Vagina (tissue), 2 donors: ENCODE measurements at regions not wholly inside any gene's neighbourhood (a gene's known extent, or its start where the extent isn't known, plus 50 kb on each side); places are given as distances from the start of the nearest gene placed in this dataset.

Source experiments
- DNase-seq, 2 donors: peaks; one replicate each; pipeline ENCODE4 v3.0.0-alpha.2; 2017; ENCODE audit errors: extremely low spot score in 2 of 2
- H3K27ac ChIP-seq: fragments of 200-600 bp; sonication (generic); one replicate; pipeline ENCODE4 v1.5.1; 2019
- H3K27me3 ChIP-seq: fragments of 200-600 bp; sonication (generic); one replicate; pipeline ENCODE4 v1.5.1; 2019
- H3K36me3 ChIP-seq, 2 donors: fragments of 200-600 bp; sonication (generic); one replicate each; pipeline ENCODE4 v1.5.1; 2017 to 2019
- H3K4me1 ChIP-seq: fragments of 200-600 bp; sonication (generic); one replicate; pipeline ENCODE4 v1.5.1; 2019
- H3K4me3 ChIP-seq, 2 donors: fragments of 200-600 bp; sonication (generic); 1 replicate in 1 of 2; 2 replicates in 1 of 2; pipeline ENCODE4 v1.5.1; 2016 to 2019
- H3K9me3 ChIP-seq: fragments of 200-600 bp; sonication (generic); one replicate; pipeline ENCODE4 v1.5.1; 2019
- CTCF ChIP-seq, 3 experiments: fragments of 450-650 bp in 2 of 3; fragments of 200-600 bp in 1 of 3; sonication (generic) in 1 of 3; IDR thresholded peaks; one replicate each; pipeline ENCODE4 v1.5.1; 2017 to 2019; ENCODE audit warnings: antibody characterized with exemption in 3 of 3, mild to moderate bottlenecking in 2 of 3, moderate library complexity in 2 of 3
- POLR2A ChIP-seq, 2 donors: fragments of 450-650 bp; IDR thresholded peaks; one replicate each; pipeline ENCODE4 v1.6.1; 2017; ENCODE audit warnings: antibody characterized with exemption in 2 of 2, mild to moderate bottlenecking in 2 of 2, moderate library complexity in 2 of 2
- POLR2AphosphoS5 ChIP-seq, 2 donors: sonication (generic); formaldehyde crosslinking; IDR thresholded peaks; one replicate each; pipeline ENCODE4 v1.9.0; 2017; ENCODE audit warnings: antibody characterized with exemption in 2 of 2, mild to moderate bottlenecking in 2 of 2, low read depth in 1 of 2; ENCODE audit not compliant: insufficient read depth in 1 of 2
- intact Hi-C: fragments of 100-400 bp; cut with DNase I; formaldehyde crosslinking; loops from one replicate; pipeline ENCODE4 v1.15.1; 2023

- Histone ChIP-seq H3K4me1 (no peaks in the 10 kb centered on the region), H3K4me3 (no peak overlapping the region), H3K27ac (no peak overlapping the region), H3K36me3 (no peaks in the 10 kb centered on the region), H3K9me3 (no peaks in the 10 kb centered on the region), H3K27me3 (no peaks in the 10 kb centered on the region)
- intact Hi-C loops: no loop called here
- TF ChIP-seq POLR2AphosphoS5 (IDR thresholded peaks at IDR 0.05; ENCODE audit: insufficient read depth in 1 of 2, low read depth in 1 of 2) (no peak), POLR2A (IDR thresholded peaks at IDR 0.05) (no peak), CTCF (IDR thresholded peaks at IDR 0.05) (no peak)
- DNase-seq: no peak
Observed at GRCh38 chr17:36857698-36858097, 79.6 kb upstream of the LHX1 start.

GRCh38 chr17:36858119-36859002 is 78.9 kb upstream of the LHX1 start:
- no peak for DNase-seq
- no peaks in the 10 kb centered on the region for H3K9me3 ChIP-seq
- no peaks in the 10 kb centered on the region for H3K36me3 ChIP-seq
- no peaks in the 10 kb centered on the region for H3K27me3 ChIP-seq
- TF ChIP-seq POLR2A (IDR thresholded peaks at IDR 0.05) (no peak), CTCF (IDR thresholded peaks at IDR 0.05) (no peak), POLR2AphosphoS5 (IDR thresholded peaks at IDR 0.05; ENCODE audit: insufficient read depth in 1 of 2, low read depth in 1 of 2) (no peak)
- intact Hi-C loops: no loop called here
- H3K4me3 ChIP-seq: no peak overlapping the region
- no peak overlapping the region for H3K27ac ChIP-seq
- no peaks in the 10 kb centered on the region for H3K4me1 ChIP-seq

- DNase-seq: no peak
- Histone ChIP-seq H3K4me1 (no peaks in the 10 kb centered on the region), H3K27me3 (no peaks in the 10 kb centered on the region), H3K27ac (no peak overlapping the region), H3K4me3 (no peak overlapping the region), H3K9me3 (no peaks in the 10 kb centered on the region), H3K36me3 (no peaks in the 10 kb centered on the region)
- TF ChIP-seq POLR2A (IDR thresholded peaks at IDR 0.05): no peak
- TF ChIP-seq CTCF (IDR thresholded peaks at IDR 0.05): no peak
- TF ChIP-seq POLR2AphosphoS5 (IDR thresholded peaks at IDR 0.05; ENCODE audit: insufficient read depth in 1 of 2, low read depth in 1 of 2): no peak
- intact Hi-C loops: no loop called here
Observed at GRCh38 chr17:36859003-36859300, 78.3 kb upstream of the LHX1 start.

GRCh38 chr17:36859706-36860105 is 77.6 kb upstream of the LHX1 start:
- TF ChIP-seq POLR2A (IDR thresholded peaks at IDR 0.05) (no peak), CTCF (IDR thresholded peaks at IDR 0.05) (no peak), POLR2AphosphoS5 (IDR thresholded peaks at IDR 0.05; ENCODE audit: insufficient read depth in 1 of 2, low read depth in 1 of 2) (no peak)

GRCh38 chr17:36861531-36861930 is 75.7 kb upstream of the LHX1 start:
- intact Hi-C loops: no loop called here
- no peaks in the 10 kb centered on the region for H3K4me1 ChIP-seq
- no peaks in the 10 kb centered on the region for H3K36me3 ChIP-seq
- no peak overlapping the region for H3K27ac ChIP-seq
- no peak for DNase-seq
- no peak overlapping the region for H3K4me3 ChIP-seq
- TF ChIP-seq POLR2A (IDR thresholded peaks at IDR 0.05) (no peak), POLR2AphosphoS5 (IDR thresholded peaks at IDR 0.05; ENCODE audit: insufficient read depth in 1 of 2, low read depth in 1 of 2) (no peak), CTCF (IDR thresholded peaks at IDR 0.05) (no peak)
- H3K27me3 ChIP-seq: no peaks in the 10 kb centered on the region
- no peaks in the 10 kb centered on the region for H3K9me3 ChIP-seq

More at GRCh38 chr17:36859706-36860105, 77.6 kb upstream of the LHX1 start:
- Histone ChIP-seq H3K4me1 (no peaks in the 10 kb centered on the region), H3K27me3 (no peaks in the 10 kb centered on the region), H3K27ac (no peak overlapping the region), H3K36me3 (no peaks in the 10 kb centered on the region), H3K9me3 (no peaks in the 10 kb centered on the region), H3K4me3 (no peak overlapping the region)
- no peak for DNase-seq
- intact Hi-C loops: no loop called here
